ENCODE measurements at regions not wholly inside any gene's neighbourhood (a gene's known extent, or its start where the extent isn't known, plus 50 kb on each side); places are given as distances from the start of the nearest gene placed in this dataset.
A peak's percentile ranks its signal among the peaks of the same experiment; 100 is the strongest.

- TF ChIP-seq MAFK (IDR thresholded peaks at IDR 0.05; ENCODE audit: low read depth, low read length) (no peak; the same call in 1 of the 2 replicates), TAF7 (optimal IDR thresholded peaks at IDR 0.05; ENCODE audit: borderline replicate concordance, low read depth, low read length) (no peak), BCL11A (IDR thresholded peaks at IDR 0.05; ENCODE audit: low read depth in 2 of 2, low read length in 2 of 2) (peak; percentile 13 to 89), GABPA (IDR thresholded peaks at IDR 0.05; ENCODE audit: borderline replicate concordance, insufficient read depth, low read length) (no peak), ASH2L (IDR thresholded peaks at IDR 0.05; ENCODE audit: low read length) (peak; percentile 88), EGR1 (IDR thresholded peaks at IDR 0.05; ENCODE audit: borderline replicate concordance, low read depth, low read length) (no peak), POU5F1 (IDR thresholded peaks at IDR 0.05; ENCODE audit: low read depth, low read length) (peak; percentile 94), EZH2 (IDR thresholded peaks at IDR 0.05; ENCODE audit: low read depth, low read length, severe bottlenecking) (no peak), SIN3A (conservative IDR thresholded peaks at IDR 0.05 in 1 of 2, IDR thresholded peaks at IDR 0.05 in 1 of 2; ENCODE audit: low read depth in 1 of 2, low read length in 2 of 2) (no peak), TCF12 (IDR thresholded peaks at IDR 0.05; ENCODE audit: low read depth, low read length) (no peak), BACH1 (IDR thresholded peaks at IDR 0.05; ENCODE audit: low read length) (no peak), YY1 (IDR thresholded peaks at IDR 0.05; ENCODE audit: low read depth, low read length) (no peak), JUN (IDR thresholded peaks at IDR 0.05; ENCODE audit: low read depth, low read length) (no peak), RXRA (IDR thresholded peaks at IDR 0.05; ENCODE audit: insufficient read depth, low read depth, low read length) (no peak), SP1 (IDR thresholded peaks at IDR 0.05; ENCODE audit: low read depth, low read length) (peak; percentile 86), KDM1A (IDR thresholded peaks at IDR 0.05; ENCODE audit: borderline replicate concordance, low read length) (no peak), TEAD4 (IDR thresholded peaks at IDR 0.05; ENCODE audit: low read depth, low read length) (peak; percentile 89), TBP (IDR thresholded peaks at IDR 0.05; ENCODE audit: low read depth, low read length) (peak; percentile 33; the same call in 1 of the 2 replicates), RAD21 (IDR thresholded peaks at IDR 0.05 in 1 of 2, conservative IDR thresholded peaks at IDR 0.05 in 1 of 2; ENCODE audit: low read depth in 2 of 2, low read length in 2 of 2) (no peak), KDM4A (IDR thresholded peaks at IDR 0.05; ENCODE audit: low read depth, low read length, severe bottlenecking) (no peak), SAP30 (IDR thresholded peaks at IDR 0.05; ENCODE audit: insufficient read depth, insufficient replicate concordance, low read length) (no peak), HDAC2 (IDR thresholded peaks at IDR 0.05; ENCODE audit: borderline replicate concordance in 1 of 2, low read depth in 2 of 2, low read length in 2 of 2) (0 out of 4 replicates have a peak, but pooled peaks of 1 of the 2 experiments have one; percentile 7), CHD2 (IDR thresholded peaks at IDR 0.05; ENCODE audit: low read length) (no peak), SUZ12 (IDR thresholded peaks at IDR 0.05; ENCODE audit: low read length) (no peak), CHD1 (IDR thresholded peaks at IDR 0.05; ENCODE audit: low read depth, low read length) (no peak)
Measured at GRCh38 chr13:31663880-31664585, 75.3 kb upstream of the RXFP2 start (continued).
